ENCODE measurements at regions not wholly inside any gene's neighbourhood (a gene's known extent, or its start where the extent isn't known, plus 50 kb on each side); places are given as distances from the start of the nearest gene placed in this dataset.
"Not testable (repeated sequence)": the region's sequence is repeated elsewhere in the genome, so short reads cannot be mapped to it uniquely, and the experiment has no call there.

DNA sequence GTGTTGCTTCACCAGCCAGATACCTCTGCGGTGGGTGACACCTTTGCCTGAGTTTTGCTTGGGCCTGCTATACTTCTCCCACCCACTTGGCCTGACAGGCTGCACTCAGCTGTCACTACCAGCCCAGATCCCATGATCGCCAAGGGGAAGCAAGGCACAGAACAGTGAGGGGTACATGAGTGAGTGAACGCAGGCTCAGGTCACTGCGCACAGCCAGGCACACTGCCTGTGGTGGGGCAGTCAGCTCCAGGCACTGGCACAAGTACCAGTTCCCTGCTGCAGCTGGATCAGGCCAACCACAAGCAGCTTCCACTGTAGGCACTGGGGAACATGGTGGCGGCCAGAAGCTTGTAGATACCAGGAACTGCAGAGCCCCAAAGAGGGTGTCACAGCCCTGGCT, 441.9 kb upstream of the GRM3 start:
- no peak for DNase-seq (ENCODE audit: low spot score)

DNA sequence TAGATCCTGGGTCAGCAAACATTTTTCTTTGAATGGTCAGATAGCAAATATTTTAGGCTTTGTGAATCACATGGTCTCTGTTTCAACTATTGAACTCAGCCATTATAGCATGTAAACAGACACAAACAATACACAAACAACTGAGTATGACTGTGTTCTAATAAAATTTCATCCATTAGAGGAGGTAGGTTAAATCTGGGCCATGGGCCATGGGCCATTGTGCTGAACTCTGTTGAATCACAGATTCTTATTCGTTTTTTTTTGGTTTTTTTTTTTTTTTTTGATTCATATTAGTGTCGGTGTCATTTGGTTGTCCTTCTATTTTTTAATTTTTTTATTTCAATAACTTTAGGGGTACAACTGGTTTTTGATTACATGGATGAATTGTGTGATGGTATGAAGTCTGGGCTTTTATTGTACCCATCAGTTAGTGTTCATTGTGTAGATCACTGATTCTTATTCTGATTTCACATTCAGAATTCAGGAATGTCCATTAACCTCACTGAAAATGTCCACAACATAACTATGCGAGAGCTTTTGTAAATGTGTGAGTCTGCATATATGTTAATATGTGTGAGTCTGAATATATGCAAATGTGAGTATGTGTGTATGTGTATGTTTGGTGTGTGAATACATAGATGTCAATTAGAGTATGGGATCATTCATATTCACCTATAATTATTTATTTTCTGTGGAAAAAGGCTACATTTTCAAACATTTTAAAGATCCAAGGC, 443.7 kb upstream of the GRM3 start:
- DNase-seq (ENCODE audit: low spot score), result no peak

GRCh38 chr7:86190351-86190750, 453.4 kb upstream of the GRM3 start:
- no peak for DNase-seq (ENCODE audit: low spot score)

DNA sequence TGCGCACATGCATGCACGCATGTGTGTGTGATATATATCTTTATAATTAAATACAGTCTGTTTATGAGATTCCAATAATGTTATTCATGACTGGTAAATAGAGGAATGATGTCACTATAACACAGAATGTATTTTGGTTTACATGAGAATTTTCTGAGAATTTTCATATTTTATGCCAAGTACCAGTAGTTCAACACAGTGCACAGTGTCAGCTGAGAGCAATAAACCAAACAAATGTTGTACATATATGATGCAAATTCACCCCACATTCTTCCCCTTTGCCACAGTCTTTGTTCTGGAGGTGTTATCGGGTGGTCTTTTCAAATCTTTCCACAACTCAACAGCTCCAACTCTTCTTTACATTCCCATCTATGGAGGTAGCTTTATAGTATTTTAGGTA, 462.2 kb upstream of the GRM3 start:
- DNase-seq (ENCODE audit: low spot score), result no peak

- no peak for DNase-seq (ENCODE audit: low spot score)
Measured at GRCh38 chr7:86164827-86165226, 478.9 kb upstream of the GRM3 start.

- no peak for DNase-seq (ENCODE audit: low spot score)
Measured at GRCh38 chr7:86158111-86158510, 485.6 kb upstream of the GRM3 start.

- DNase-seq (ENCODE audit: low spot score), result no peak
Measured at GRCh38 chr7:86155623-86156022, 488.1 kb upstream of the GRM3 start.

DNA sequence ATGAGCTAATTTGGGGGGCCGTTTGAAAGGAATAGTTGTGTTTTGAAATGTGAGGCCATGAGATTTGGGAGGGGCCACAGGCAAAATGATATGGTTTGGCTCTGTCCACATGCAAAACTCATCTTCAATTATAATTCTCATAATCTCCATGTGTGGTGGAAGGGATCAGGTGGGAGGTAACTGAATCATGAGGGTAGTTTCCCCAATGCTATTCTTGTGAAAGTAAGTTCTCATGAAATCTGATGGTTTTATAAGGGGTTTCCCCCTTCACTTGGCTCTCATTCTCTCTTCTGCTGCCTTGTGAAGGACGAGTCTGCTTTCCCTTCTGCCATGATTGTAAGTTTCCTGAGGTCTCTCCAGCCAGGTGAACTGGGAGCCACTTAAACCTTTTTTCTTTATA, 490.8 kb upstream of the GRM3 start:
- DNase-seq (ENCODE audit: low spot score), result no peak

GRCh38 chr7:86149024-86149665, 494.6 kb upstream of the GRM3 start:
- DNase-seq (ENCODE audit: low spot score), result no peak

DNA sequence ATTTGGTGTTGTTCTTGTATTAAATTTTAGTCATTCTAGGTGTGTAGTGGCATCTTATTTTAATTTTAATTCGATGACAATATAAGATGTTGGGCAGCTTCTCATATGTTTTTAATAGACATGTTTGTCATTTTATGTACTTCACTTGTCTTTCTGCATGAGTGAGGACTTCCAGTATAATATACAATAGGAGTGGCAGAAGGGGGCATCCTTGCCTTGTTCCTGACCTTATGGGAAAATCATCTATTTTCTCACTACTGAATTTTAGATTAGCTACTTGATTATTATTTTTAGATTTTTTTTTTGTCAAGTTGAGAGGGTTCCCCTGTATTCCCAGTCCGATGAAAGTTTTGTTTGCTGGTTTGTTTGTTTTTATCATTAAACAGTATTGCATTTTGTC, 495.2 kb upstream of the GRM3 start:
- no peak for DNase-seq (ENCODE audit: low spot score)

GRCh38 chr7:86137343-86137742, 506.4 kb upstream of the GRM3 start:
- no peak for DNase-seq (ENCODE audit: low spot score)

DNA sequence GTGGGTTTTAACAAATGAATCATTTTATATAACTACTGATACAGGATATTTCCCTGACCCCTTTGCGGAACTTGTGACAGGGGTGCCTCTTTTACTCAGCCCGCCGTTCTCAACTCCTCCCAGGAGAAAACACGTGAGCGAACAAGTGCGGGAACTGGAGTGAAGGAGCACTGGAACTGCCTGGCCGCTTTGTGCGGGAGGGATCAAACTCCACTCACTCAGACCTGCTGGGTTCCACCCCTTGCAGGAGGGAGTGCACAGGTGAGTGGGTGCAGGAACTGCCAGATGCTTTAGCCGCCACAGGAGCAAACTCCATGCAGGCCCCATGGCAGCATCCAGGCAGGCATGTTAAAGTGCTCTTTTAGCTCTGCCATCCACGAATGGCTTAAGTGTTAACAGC, 513.4 kb upstream of the GRM3 start:
- peak; percentile 11 for DNase-seq (ENCODE audit: low spot score)

- no peak for DNase-seq (ENCODE audit: low spot score)
Measured at GRCh38 chr7:86123476-86123875, 520.2 kb upstream of the GRM3 start.

DNA sequence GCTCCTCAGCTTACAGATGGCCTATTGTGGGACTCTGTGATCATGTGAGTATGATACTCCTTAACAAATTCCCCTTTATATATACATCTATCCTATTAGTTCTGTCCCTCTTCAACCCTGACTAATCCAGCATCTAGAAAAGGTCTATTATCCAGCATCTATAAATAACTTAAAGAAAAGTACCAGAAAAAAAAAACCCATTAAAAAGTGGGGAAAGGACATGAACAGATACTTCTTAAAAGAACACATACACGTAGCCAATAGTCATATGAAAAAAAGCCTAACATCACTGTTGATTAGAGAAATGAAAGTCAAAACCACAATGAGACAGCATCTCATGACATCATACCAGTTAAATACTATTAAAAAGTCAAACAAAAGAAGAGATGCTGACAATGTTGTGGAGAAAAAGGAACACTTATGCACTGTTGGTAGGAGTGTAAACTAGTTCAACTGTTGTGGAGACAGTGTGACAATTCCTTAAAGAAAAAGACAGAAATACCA, 549.5 kb upstream of the GRM3 start:
- no peak for DNase-seq (ENCODE audit: low spot score)

- DNase-seq (ENCODE audit: low spot score), result no peak
Measured at GRCh38 chr7:86091369-86091768, 552.3 kb upstream of the GRM3 start.

DNA sequence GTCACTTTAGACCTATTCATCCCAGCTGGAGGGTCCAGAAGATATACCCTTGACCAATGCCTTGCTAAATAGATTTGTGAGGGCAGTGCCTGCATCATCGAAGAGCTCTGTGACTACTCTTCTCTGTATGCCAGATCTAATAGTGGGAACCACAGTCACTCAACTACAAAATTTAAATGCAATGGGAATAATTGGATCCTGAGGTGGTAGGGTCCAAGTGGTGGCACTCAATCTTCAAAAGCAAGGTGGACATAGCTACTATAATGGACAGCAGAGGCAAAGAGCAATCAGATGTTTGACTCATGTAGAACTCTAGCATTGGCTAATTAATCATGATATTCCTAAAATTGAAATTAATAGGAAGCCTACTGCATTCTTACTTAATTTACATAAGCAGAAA, 554.3 kb upstream of the GRM3 start:
- DNase-seq (ENCODE audit: low spot score), result no peak

- DNase-seq (ENCODE audit: low spot score), result not testable (repeated sequence)
Measured at GRCh38 chr7:86064572-86064971, 579.1 kb upstream of the GRM3 start.

- DNase-seq (ENCODE audit: low spot score), result no peak
Measured at GRCh38 chr7:86058649-86059048, 585.1 kb upstream of the GRM3 start.

GRCh38 chr7:86050918-86051317, 592.8 kb upstream of the GRM3 start:
- no peak for DNase-seq (ENCODE audit: low spot score)

- no peak for DNase-seq (ENCODE audit: low spot score)
Measured at GRCh38 chr7:86049910-86050309, 593.8 kb upstream of the GRM3 start.

DNA sequence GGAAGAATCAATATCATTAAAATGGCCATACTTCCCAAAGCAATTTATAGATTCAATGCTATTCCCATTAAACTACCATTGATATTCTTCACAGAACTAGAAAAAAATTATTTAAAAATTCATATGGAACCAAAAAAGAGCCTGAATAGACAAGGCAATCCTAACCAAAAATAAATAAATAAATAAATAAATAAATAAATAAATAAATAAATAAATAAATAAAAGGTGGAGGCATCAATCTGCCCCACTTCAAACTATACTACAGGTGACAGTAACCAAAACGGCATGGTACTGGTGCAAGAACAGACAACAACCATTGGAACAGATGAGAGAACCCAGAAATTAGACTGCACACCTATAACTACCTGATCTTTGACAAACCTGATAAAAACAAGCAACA, 598.5 kb upstream of the GRM3 start:
- not testable (repeated sequence) for DNase-seq (ENCODE audit: low spot score)

GRCh38 chr7:86025807-86026206, 617.9 kb upstream of the GRM3 start:
- DNase-seq (ENCODE audit: low spot score), result no peak

DNA sequence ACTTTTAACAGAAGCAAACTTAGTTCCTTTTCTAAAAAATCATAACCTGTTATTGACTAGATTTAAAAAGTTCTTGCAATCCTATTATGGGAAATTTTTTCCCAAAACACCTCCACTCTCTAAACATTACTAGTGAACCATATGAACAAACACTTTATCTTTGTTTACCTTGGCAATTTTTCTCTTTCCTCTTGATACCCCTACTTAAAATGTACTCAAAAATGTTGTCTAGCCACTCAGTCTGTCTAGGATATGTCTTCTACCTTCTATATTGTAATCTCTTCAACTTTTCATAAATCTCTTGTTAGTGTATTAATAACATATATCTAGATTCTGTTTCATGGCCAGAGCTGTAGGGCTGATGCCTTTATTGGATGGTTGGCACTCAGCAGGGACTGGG, 630.0 kb upstream of the GRM3 start:
- no peak for DNase-seq (ENCODE audit: low spot score)

DNA sequence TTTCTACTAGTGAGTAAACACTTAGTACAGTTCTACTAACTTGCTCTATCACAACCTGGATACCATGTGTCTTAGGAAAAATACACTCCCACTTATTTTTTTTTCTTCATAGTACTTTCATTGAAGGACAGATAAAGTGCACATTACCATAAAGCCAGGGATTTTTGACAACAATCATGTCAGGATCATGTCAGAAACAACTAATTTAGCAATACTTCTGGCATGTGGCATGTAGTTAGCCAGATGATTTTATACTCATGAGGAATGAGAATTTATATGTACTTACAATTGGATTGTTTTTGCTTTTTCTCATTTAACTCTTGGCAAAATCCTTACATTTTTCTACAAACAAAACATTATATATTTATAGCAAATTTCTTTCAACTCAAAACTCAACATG, 630.7 kb upstream of the GRM3 start:
- DNase-seq (ENCODE audit: low spot score), result no peak
